ENCODE measurements at regions not wholly inside any gene's neighbourhood (a gene's known extent, or its start where the extent isn't known, plus 50 kb on each side); places are given as distances from the start of the nearest gene placed in this dataset.
"Not testable (repeated sequence)": the region's sequence is repeated elsewhere in the genome, so short reads cannot be mapped to it uniquely, and the experiment has no call there.

GRCh38 chr2:53510401-53510800 is 257.2 kb upstream of the CHAC2 start:
- intact Hi-C loops (cut with DNase I; ENCODE audit: low total_unique reads), result no loop called here
- no peak for TF ChIP-seq CTCF (IDR thresholded peaks at IDR 0.05)
- TF ChIP-seq POLR2A (IDR thresholded peaks at IDR 0.05), result no peak
- 59 to 63% methylated on average over 4 of the region's 4 CpGs for WGBS, 2 donors
- H3K4me3 ChIP-seq (ENCODE audit: low read depth, poor library complexity, severe bottlenecking), result no peak overlapping the region
- no peak for DNase-seq (ENCODE audit: low spot score in 2 of 2)

GRCh38 chr2:53509831-53510388 is 257.7 kb upstream of the CHAC2 start:
- 74 to 82% methylated on average over 9 of the region's 9 CpGs for WGBS, 2 donors
- no peak for DNase-seq (ENCODE audit: low spot score in 2 of 2)

GRCh38 chr2:53508667-53509066 is 258.9 kb upstream of the CHAC2 start:
- DNase-seq (ENCODE audit: low spot score in 2 of 2), result no peak
- WGBS, 2 donors, result 74 to 76% methylated on average over 3 of the region's 3 CpGs
- no peak overlapping the region for H3K4me3 ChIP-seq (ENCODE audit: low read depth, poor library complexity, severe bottlenecking)
- intact Hi-C loops (cut with DNase I; ENCODE audit: low total_unique reads), result no loop called here
- TF ChIP-seq POLR2A (IDR thresholded peaks at IDR 0.05) (no peak), CTCF (IDR thresholded peaks at IDR 0.05) (no peak)

More at GRCh38 chr2:53509831-53510388, 257.7 kb upstream of the CHAC2 start:
- intact Hi-C loops (cut with DNase I; ENCODE audit: low total_unique reads), result no loop called here
- H3K4me3 ChIP-seq (ENCODE audit: low read depth, poor library complexity, severe bottlenecking), result no peak overlapping the region
- TF ChIP-seq CTCF (IDR thresholded peaks at IDR 0.05), result no peak
- TF ChIP-seq POLR2A (IDR thresholded peaks at IDR 0.05), result no peak

- intact Hi-C loops (cut with DNase I; ENCODE audit: low total_unique reads); H3K4me3 ChIP-seq (ENCODE audit: low read depth, poor library complexity, severe bottlenecking); DNase-seq (ENCODE audit: low spot score in 2 of 2): not testable (repeated sequence)
- 50 to 61% methylated on average over 3 of the region's 3 CpGs for WGBS, 2 donors
Measured at GRCh38 chr2:53507070-53507469, 260.5 kb upstream of the CHAC2 start.

GRCh38 chr2:53505826-53506225 is 261.8 kb upstream of the CHAC2 start:
- 77 to 92% methylated on average over 3 of the region's 3 CpGs for WGBS, 2 donors
- no peak overlapping the region for H3K4me3 ChIP-seq (ENCODE audit: low read depth, poor library complexity, severe bottlenecking)
- intact Hi-C loops (cut with DNase I; ENCODE audit: low total_unique reads), result no loop called here
- no peak for DNase-seq (ENCODE audit: low spot score in 2 of 2)
- TF ChIP-seq CTCF (IDR thresholded peaks at IDR 0.05) (no peak), POLR2A (IDR thresholded peaks at IDR 0.05) (no peak)

- no peak overlapping the region for H3K4me3 ChIP-seq (ENCODE audit: low read depth, poor library complexity, severe bottlenecking)
- no peak for DNase-seq (ENCODE audit: low spot score in 2 of 2)
- 76% methylated on average over 3 of the region's 3 CpGs for WGBS, 2 donors
- intact Hi-C loops (cut with DNase I; ENCODE audit: low total_unique reads), result no loop called here
- no peak for TF ChIP-seq POLR2A (IDR thresholded peaks at IDR 0.05)
- no peak for TF ChIP-seq CTCF (IDR thresholded peaks at IDR 0.05)
Measured at GRCh38 chr2:53504507-53504906, 263.1 kb upstream of the CHAC2 start.

Measured in lower leg skin (tissue), 4 donors.